ENCODE measurements at regions not wholly inside any gene's neighbourhood (a gene's known extent, or its start where the extent isn't known, plus 50 kb on each side); places are given as distances from the start of the nearest gene placed in this dataset.
A peak's percentile ranks its signal among the peaks of the same experiment; 100 is the strongest.

DNA sequence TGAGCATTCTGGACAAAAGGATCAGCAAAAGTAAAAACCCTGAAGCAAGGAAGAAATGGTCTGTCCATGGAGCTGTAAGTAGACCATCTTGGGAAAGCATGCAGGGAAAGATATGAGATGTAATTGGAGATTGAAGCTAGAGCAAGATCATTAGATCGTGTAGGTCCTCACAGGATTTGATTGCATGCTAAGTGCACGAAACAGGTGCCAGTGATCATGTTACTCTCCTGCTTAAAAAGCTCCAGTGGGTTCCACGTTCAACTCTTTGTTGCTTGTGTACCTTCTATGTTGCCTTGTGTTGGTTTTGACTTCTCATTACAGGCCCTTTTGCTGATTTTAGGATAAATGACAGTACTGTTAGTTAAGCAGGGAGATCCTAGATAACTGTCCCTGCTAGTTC lies 442.0 kb downstream of the DMRT2 start:
- H3K36me3 ChIP-seq (ENCODE audit: control insufficient read depth, insufficient read depth, low read length), result no peaks in the 10 kb centered on the region
- FAIRE-seq, result peak; percentile 76
- TF ChIP-seq, protein P1, sequence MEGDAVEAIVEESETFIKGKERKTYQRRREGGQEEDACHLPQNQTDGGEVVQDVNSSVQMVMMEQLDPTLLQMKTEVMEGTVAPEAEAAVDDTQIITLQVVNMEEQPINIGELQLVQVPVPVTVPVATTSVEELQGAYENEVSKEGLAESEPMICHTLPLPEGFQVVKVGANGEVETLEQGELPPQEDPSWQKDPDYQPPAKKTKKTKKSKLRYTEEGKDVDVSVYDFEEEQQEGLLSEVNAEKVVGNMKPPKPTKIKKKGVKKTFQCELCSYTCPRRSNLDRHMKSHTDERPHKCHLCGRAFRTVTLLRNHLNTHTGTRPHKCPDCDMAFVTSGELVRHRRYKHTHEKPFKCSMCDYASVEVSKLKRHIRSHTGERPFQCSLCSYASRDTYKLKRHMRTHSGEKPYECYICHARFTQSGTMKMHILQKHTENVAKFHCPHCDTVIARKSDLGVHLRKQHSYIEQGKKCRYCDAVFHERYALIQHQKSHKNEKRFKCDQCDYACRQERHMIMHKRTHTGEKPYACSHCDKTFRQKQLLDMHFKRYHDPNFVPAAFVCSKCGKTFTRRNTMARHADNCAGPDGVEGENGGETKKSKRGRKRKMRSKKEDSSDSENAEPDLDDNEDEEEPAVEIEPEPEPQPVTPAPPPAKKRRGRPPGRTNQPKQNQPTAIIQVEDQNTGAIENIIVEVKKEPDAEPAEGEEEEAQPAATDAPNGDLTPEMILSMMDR (IDR thresholded peaks at IDR 0.05; ENCODE audit: insufficient read depth, low read length, severe bottlenecking), result no peak
- no peak overlapping the region for H3K4me3 ChIP-seq (ENCODE audit: low read depth, low read length)
- no peaks in the 10 kb centered on the region for H3K27me3 ChIP-seq (ENCODE audit: control insufficient read depth, insufficient read depth, low read length)
- DNase-seq (ENCODE audit: low read depth), result no peak

- no peaks in the 10 kb centered on the region for H3K36me3 ChIP-seq (ENCODE audit: control insufficient read depth, insufficient read depth, low read length)
- DNase-seq (ENCODE audit: low read depth), result no peak
- no peak overlapping the region for H3K4me3 ChIP-seq (ENCODE audit: low read depth, low read length)
- FAIRE-seq, result no peak
- TF ChIP-seq, protein P1 (IDR thresholded peaks at IDR 0.05; ENCODE audit: insufficient read depth, low read length, severe bottlenecking), result no peak
- no peaks in the 10 kb centered on the region for H3K27me3 ChIP-seq (ENCODE audit: control insufficient read depth, insufficient read depth, low read length)
Measured at GRCh38 chr9:1495282-1496030, 445.3 kb downstream of the DMRT2 start.

DNA sequence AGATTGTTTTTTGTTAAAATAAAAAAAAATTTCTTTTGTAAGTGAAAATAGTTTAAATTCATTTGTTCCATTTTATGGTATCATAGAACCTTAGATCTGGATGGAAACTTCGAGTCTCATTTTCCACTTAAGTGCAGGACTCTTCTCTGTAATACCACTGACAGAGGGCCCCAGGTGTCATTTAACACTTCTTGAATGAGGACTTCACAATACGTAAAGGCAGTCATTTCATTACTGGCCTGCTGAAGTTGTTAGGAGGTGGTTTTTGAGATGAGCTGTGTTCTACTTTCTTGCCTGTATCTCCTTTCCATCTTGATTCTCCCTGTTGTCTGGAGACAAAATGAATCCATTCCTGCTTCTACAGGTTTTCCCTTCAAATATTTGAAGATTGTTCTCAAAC lies 455.3 kb downstream of the DMRT2 start:
- FAIRE-seq (no peak), DNase-seq (ENCODE audit: low read depth) (no peak)
- Histone ChIP-seq H3K4me3 (ENCODE audit: low read depth, low read length) (no peak overlapping the region), H3K36me3 (ENCODE audit: control insufficient read depth, insufficient read depth, low read length) (no peaks in the 10 kb centered on the region), H3K27me3 (ENCODE audit: control insufficient read depth, insufficient read depth, low read length) (no peaks in the 10 kb centered on the region)
- TF ChIP-seq, protein P1 (IDR thresholded peaks at IDR 0.05; ENCODE audit: insufficient read depth, low read length, severe bottlenecking), result no peak

- no peak for FAIRE-seq
- no peaks in the 10 kb centered on the region for H3K36me3 ChIP-seq (ENCODE audit: control insufficient read depth, insufficient read depth, low read length)
Measured at GRCh38 chr9:1510712-1511111, 460.6 kb downstream of the DMRT2 start.

DNA sequence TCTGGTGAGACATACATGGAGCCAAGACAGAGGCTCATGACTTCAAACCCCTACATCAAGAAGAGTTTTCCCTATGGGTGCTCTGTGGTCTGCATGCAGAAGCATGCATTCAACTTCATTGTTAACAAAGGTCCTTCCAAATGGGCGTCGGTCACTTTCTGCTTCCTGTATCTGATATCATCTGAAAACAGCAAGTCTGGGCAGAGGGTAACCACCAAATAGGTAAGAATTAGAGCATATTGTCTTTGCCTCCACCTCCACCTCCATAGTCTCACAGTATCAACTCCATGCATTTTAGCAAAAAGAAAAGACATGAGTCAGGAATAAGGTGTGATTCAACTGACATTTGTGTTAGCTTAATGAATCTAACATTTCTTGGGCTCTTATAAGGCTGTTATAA lies 462.9 kb downstream of the DMRT2 start:
- FAIRE-seq, result no peak
- no peaks in the 10 kb centered on the region for H3K36me3 ChIP-seq (ENCODE audit: control insufficient read depth, insufficient read depth, low read length)
- DNase-seq (ENCODE audit: low read depth), result peak; percentile 94
- no peak overlapping the region for H3K4me3 ChIP-seq (ENCODE audit: low read depth, low read length)
- H3K27me3 ChIP-seq (ENCODE audit: control insufficient read depth, insufficient read depth, low read length), result no peaks in the 10 kb centered on the region
- TF ChIP-seq, protein P1 (IDR thresholded peaks at IDR 0.05; ENCODE audit: insufficient read depth, low read length, severe bottlenecking), result no peak

More at GRCh38 chr9:1510712-1511111, 460.6 kb downstream of the DMRT2 start:
- peak; percentile 49 for DNase-seq (ENCODE audit: low read depth)
- Histone ChIP-seq H3K27me3 (ENCODE audit: control insufficient read depth, insufficient read depth, low read length) (no peaks in the 10 kb centered on the region), H3K4me3 (ENCODE audit: low read depth, low read length) (no peak overlapping the region)
- TF ChIP-seq, protein P1 (IDR thresholded peaks at IDR 0.05; ENCODE audit: insufficient read depth, low read length, severe bottlenecking), result no peak

GRCh38 chr9:1514250-1514649 lies 464.1 kb downstream of the DMRT2 start:
- DNase-seq (ENCODE audit: low read depth) (peak; percentile 25), FAIRE-seq (no peak)
- TF ChIP-seq, protein P1 (IDR thresholded peaks at IDR 0.05; ENCODE audit: insufficient read depth, low read length, severe bottlenecking), result no peak
- Histone ChIP-seq H3K27me3 (ENCODE audit: control insufficient read depth, insufficient read depth, low read length) (no peaks in the 10 kb centered on the region), H3K36me3 (ENCODE audit: control insufficient read depth, insufficient read depth, low read length) (no peaks in the 10 kb centered on the region), H3K4me3 (ENCODE audit: low read depth, low read length) (no peak overlapping the region)
